ENCODE measurements at regions not wholly inside any gene's neighbourhood (a gene's known extent, or its start where the extent isn't known, plus 50 kb on each side); places are given as distances from the start of the nearest gene placed in this dataset.

GRCh38 chr12:90859591-90859990, 95.4 kb downstream of the CCER1 start:
- TF ChIP-seq CTCF (IDR thresholded peaks at IDR 0.05; ENCODE audit: insufficient read depth, low read length, poor library complexity, severe bottlenecking), result no peak
- no peak for TF ChIP-seq EZH2phosphoT487 (conservative IDR thresholded peaks at IDR 0.05; ENCODE audit: low read length)
